Left kidney (tissue), 1 donor: ENCODE measurements at regions not wholly inside any gene's neighbourhood (a gene's known extent, or its start where the extent isn't known, plus 50 kb on each side); places are given as distances from the start of the nearest gene placed in this dataset.
A peak's percentile ranks its signal among the peaks of the same experiment; 100 is the strongest.

Experiments
- DNase-seq: peaks from one replicate; pipeline ENCODE4 v3.0.0-alpha.2; 2013

DNA sequence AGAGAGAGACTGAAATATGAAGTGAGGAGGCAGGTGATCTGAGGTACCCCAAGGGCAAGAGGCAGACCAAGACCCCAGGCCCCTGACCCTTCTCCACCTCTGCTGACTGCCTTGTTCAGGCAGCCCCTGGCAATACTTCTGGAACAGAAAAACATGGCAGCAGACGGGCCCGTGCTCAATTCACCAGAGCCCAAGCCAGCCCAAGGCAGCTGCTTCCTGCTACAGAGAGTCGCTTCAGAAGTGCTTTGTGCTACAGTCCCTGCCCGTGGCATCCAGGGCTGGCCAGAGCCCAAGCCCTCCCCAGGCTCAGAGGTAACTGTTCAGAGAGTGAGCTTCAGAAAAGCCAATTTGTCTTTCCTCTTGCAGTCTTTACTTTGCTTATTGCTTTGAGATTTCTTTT lies 151.4 kb upstream of the FSTL4 start:
- DNase-seq, result no peak

DNA sequence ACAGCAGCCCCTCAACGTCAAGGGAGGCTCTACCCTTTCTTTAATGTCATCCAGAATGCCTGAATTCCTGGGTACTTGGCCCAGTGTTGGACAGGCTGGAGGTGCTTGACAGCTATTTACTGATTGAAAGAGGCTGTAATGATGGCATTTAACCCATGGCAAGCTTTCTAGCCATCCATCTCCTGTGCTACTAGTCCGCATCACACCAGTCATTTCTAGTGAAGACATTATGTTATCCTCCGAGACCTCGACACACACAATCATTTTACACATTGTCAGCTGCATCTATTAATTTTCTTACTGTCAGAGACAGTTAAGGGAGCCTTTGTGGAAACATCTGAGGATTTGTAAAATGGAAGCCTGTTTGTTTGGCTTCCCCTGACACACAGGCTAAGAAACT lies 149.3 kb upstream of the FSTL4 start:
- no peak for DNase-seq

DNA sequence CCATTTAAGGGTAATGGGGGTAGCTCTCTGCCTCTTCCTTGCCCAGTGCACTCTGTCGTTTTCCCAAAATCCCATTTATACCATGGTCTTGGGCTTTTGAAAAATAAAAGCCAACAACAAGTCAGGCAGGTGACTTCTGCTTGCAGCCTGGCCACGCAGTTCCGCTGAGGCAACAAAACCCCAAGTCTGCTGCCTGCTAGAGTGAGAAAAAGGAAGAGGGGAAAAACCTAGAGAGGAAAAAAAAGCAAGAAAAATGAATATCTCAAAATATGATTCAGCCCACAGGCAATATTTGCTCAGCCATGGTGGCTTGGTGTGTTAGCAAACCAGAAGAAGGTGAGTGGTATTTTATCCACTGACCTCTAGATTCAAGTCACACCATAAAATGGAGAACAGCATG lies 148.2 kb upstream of the FSTL4 start:
- DNase-seq, result no peak

DNA sequence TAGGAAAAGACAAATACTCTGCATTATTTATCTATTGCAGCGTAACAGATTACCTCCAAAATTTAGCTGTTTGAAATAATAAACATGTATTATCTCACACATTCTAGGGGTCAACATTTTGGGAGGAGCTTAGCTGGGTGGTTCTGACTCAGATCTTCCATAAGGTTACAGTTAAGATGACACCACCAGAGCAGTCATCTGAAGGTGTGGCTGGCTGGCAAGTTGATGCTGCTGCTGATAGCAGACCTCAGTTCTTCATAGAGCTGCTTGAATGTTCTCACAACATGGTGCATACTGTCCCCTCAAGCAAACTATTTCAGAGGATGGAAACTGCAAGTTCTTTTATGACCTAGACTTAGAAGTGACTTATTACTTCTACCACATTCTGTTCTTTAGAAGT lies 146.3 kb upstream of the FSTL4 start:
- no peak for DNase-seq

DNA sequence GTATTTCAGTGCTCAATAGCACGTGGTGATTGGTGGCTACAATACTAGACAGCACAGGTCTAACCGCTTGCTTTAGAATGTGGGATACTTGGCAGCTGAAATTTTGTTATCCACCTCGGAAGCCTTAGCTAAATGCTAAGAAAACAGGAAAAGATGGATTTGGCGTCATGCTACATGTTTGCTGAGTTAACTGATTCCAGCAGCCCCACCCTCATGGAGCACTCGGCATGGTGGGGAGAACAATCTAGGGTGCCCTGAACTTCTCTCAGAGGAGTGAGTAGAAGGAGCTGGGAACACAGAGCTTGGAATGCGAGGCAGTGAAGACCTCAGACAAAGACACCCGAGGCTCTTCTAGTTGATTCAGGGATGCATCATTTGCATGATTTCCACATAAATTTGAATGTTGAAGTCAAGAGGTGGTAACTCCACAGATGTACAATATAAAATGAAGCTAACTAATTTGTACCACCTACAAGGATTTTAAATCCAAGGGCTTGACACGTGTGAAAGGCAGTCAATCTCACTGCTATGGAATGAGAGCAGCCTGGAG lies 145.1 kb upstream of the FSTL4 start:
- no peak for DNase-seq

DNA sequence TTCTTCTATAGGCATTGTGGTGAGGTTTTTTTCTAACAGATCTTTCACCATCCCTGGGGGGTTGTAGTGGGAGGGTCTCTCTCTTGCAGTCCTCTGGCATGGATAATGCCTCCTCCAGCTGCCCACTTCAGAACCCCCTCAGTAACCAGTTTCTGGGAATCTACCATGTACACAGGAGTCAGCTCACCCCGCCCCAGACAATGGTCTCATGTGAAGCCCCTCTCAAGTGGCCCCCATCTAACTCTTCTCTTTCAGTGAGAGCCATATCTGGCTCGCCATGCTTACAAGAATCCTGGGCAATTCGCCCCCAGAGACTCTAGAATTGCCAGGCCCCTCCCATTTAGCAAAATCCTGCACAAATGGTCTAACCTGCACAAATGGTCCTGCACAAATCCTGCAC lies 144.4 kb upstream of the FSTL4 start:
- no peak for DNase-seq

DNA sequence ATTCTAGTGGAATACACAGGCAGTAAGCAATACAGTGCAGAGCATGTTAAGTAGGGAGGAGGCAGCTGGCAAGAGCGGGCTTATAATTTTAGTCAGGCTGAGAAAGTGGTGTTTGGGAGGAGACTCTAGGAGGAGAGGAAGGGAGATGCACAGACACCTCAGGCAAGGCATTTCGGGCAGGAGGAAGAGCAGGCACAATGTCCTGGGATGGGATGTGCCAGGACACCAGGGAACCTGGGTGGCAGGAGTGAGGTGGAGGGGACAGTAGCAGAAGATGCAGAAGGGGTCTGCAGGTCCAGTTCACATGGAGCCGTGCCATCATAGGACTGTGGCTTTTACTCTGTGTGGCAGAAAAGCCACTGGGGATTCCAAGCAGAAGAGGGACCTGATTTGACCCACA lies 143.7 kb upstream of the FSTL4 start:
- no peak for DNase-seq

DNA sequence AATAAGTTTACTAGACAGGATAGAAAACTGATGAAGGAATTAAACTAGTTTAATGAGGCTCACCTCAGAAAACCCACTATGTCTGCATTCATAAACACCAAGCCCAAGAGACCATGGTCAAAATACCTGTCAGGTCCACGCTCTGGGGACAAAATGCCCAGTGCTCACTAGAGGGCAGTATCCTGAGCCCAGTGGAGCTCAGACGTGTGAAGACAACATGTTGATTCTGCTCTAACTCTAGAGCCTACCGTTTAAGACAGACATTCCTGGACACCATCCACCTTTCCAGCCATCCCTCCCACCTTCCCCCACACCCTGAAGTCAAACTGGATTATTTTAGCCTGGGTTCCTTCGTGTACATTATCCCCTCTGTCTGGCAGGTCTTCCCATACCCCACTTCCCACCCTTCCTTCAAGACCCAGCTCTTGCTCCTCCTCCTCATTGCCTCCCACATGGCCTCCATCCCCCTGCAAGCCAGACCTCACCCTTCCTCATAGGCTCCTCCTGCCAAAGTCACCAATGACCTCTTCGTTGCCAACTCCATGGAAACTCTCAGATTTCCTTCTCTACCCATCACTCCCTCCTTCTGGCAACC lies 142.3 kb upstream of the FSTL4 start:
- DNase-seq, result peak; percentile 24

DNA sequence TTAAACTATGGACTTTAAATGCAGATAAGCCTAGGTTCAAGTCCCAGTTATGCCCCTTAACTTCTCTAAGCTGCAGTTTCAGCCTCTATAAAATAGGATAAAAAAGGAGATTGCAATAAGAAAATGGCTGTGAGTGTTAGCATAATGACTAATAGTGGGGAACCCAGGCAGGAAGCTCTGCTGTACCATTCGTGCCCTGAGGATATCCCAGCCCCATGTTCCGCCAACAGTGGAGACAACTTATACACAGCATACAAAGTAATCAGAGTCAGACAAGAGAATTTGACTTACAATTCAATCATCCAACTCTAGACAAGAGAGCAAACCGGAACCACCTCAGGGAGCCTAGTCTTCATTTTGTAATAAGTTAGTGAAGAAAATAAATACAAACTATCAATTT lies 141.5 kb upstream of the FSTL4 start:
- DNase-seq, result no peak

DNA sequence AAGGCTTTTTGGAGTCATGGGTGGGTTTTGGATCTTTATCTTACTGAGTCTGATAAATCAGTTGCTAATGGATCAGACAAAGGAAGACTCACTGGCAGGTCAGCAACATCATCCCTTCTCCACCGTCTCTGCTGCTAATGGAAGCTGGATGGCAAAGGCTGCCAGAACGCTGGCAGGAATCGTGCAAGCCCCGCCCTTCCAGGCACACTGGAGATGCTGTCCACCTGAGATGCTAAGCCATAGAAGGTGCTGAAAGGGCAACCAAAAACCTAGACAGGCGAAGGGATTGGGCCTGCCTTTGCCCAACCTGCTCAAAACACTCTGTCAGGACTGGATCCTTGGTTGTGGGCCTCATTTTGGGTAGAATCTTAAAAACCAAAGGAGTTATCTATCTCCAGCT lies 139.5 kb upstream of the FSTL4 start:
- no peak for DNase-seq

DNA sequence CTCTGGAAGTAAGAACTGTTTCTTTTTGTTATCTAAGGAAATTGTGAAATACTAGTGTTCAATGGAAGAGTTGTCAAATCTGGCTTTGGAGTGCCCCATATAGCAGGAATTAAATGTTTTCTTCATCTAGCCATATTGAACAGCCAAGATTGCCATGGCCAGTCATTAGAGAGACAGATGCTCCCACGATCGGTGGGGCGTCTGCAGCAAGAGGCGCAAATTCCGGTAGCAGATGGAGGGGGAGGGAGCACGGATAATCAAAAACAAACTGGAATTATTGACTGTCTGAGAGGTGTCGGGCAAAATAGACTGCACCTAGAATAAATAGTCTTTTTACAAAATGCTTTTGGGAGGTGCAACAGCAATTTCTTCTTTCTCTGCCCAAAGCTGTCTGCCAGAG lies 139.1 kb upstream of the FSTL4 start:
- DNase-seq, result no peak

DNA sequence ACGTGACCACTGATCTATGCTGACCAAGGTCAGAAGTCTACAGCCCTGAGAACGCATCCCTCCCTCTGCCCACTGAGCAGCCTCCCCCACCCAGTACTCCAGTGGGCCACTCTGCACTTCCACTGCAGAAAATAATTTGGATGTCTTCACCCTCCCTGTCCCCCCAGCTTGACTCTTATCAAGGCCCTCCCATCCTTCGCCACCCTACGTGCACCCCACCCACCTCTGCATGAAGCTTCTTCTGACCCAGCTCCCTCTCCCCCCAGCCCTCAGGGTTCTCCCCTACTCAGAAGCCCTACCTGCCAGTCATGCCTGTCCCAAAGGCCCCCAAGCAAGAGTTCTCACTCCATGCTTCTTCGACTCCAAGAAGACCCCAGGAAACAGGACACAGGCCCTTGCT lies 138.5 kb upstream of the FSTL4 start:
- DNase-seq, result no peak

DNA sequence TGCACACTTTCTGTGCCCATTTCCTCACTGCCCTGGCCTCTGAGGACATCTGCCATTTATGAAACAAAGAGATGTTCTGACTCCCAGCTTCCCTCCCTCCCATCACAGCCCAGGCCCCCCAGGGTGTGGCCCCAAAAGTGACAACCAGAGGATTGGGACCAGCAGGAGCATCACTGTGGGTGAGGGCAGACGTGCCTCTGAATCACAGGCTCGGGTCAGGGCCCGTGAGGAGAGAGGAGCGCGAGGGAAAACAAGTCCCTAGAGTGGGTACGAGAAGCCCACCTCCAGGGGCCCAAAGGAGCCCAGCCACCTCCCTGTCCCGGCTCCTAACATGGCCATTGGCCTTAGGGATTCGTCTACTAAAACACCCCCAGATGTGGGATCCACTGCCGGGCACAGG lies 138.0 kb upstream of the FSTL4 start:
- no peak for DNase-seq

DNA sequence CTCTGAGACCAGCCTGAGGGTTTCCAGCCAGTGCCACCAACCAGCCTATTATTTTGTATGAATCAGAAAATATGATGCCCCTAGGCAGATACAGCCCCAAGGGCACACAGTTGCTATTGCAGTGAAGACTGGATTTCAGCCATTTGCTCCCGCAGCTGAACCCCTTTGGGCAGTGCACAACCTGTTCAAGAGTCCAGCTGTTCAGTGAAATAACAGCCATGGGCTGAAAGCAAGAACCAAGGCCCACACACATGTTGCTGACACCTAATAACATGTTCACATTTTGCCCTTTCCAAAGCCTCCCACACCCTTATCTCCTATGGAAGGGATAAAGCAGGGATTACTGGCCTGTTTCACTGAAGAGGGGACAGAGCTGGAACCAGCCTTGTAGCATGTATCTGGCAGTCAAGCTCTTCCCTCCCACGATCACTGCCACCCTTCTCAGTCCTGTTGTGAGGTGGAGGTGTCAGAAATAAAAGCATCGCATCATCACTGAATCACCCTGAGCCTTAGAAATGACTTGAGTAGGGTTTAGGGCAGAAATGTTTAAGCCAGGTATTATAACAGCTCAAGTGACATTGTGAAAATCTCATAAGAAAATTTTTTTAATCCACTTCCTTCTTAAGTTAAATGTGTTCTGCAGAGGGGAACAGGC lies 137.1 kb upstream of the FSTL4 start:
- no peak for DNase-seq

DNA sequence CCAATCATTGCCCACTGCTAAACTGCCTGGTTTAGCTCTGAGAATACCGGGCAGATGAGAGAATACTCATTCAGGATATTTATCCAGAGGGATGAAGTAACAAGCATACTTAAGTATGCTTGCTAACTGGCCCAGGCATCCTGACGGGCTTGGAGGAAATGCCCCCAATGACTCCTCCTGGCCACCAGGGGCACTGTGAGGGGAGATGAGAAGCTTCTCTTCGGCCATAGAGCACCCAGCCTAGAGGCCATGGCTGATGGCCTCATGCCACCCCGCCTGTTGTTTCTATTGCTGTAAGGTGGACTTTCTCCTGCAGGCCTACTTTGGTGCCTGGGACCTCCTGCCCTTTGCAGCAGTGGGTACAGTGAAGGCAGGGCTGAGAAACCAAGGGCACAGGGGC lies 134.5 kb upstream of the FSTL4 start:
- DNase-seq, result no peak

DNA sequence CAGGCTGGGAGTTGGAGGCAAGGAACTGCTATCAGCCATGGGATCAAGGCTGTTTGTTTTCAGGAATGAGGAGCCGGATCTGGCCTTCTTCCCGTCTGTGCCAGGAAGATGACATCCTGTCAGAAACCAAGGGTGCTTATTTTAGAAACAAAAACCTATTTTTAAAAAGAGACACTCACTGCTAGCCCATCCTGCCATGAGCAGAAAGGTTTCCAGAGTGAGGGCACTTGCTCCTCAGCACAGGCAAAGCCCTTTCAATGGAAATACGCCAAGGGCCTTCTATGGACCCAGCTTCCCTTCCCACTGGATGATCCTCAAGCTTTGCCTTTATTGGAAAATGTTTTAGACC lies 132.6 kb upstream of the FSTL4 start:
- DNase-seq, result no peak

DNA sequence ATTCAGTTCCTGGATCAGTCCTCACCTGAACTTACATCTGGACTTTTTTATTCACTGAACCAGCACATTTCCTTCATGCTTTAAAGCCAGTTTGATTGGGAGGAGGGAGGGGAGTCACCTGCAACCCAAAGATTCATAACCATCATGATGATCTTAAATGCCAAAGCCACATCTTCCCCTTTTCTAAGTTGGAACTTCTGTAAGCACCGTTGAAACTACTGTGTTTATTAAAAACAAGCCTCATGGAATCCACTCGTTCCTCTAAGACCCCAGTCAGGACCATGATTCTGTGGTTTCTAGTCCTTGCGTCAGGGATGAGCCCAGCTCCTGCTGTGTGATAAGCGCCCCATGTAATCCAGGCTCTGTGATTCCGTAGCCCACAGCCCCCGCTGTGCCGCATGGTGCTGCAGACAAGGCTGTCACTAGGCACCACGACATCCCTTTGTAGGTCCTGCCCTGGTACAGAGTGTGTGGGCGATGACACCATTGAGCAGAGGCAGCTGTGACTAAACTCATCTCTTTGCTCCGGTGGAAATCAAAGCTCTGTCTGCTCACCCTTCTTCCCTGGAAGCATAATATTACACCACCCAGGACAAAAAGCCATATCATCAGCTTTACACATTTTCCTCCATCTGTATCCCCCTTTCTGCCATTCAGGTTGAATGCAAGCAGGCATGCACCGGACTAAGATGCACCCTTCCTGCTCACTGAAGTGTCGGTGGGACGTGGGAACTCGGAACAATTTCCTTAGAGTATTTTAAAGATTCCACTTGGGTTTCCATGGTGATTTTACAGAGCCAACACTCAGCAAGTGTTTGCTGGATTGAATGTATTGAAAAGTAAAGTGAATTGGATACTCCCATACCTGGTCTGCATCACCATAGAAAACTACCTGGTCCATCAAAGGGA lies 132.0 kb upstream of the FSTL4 start:
- no peak for DNase-seq

DNA sequence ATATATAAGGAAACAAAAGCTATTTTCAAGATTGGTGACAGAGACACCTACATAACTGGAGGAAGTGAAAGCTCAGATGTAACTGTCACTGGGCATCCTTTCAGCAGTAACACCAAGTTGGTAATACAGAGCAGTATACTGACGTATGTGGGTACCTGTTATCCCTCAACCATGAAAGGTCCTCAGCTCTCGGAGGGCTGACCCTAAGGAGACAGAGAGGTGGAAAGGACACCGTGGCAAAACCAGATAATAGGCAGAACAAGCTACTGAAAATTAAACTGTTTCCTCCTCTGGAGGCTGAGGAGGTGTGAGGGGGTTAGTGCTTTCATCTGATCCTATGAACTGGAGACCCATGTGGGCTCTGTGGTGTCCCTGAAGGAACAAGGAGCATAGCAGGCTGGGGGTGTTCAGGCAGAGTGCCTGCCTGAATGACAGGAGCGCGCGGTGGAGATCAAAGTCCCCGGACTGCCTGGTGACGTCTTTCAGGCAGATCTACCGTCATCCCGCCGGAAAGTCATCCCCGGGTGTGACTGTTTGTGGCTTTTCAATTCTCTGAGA lies 130.2 kb upstream of the FSTL4 start:
- no peak for DNase-seq

DNA sequence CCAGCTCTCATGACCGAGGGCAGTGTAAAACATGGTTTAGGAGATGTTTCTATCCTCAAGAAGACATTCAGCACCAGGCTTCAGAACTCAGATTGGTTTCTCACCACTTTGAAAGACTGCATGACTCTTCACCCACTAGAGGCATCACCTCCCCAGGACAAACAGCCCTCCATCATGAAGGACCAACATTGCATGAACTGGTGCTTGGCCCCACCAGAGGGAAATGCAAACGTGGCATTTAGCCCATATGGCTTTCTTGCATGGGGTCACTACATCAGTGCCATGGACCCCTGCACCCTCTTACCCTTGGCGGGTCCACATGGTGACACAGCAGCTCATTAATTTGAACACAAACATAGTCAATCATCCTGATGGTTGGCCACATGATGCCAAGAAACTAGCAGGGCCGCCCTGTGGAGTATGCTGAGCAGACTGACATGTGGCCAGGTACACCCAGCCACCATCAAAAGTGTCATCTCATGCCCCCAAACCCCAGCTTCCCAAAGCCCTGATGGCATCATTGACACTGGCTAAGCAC lies 129.5 kb upstream of the FSTL4 start:
- no peak for DNase-seq

DNA sequence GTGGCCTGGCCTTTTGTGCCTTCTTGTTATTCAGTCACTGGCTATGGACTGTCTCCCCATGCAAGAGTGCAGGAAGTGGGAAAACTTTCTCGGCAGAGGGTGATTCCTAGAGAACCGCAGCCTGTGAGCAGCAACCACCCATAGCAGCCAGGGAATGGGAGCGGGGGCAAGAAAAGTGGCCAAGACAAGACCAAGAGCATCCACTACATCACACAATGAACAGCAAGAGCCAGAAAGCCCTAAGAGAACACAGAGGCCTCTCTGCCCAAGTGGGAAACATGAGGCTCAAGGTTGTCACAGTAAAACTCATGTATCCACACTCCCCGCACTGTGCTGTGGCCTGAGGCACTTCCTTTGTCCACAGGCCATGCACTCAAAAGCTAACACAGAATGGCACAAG lies 129.1 kb upstream of the FSTL4 start:
- DNase-seq, result no peak

DNA sequence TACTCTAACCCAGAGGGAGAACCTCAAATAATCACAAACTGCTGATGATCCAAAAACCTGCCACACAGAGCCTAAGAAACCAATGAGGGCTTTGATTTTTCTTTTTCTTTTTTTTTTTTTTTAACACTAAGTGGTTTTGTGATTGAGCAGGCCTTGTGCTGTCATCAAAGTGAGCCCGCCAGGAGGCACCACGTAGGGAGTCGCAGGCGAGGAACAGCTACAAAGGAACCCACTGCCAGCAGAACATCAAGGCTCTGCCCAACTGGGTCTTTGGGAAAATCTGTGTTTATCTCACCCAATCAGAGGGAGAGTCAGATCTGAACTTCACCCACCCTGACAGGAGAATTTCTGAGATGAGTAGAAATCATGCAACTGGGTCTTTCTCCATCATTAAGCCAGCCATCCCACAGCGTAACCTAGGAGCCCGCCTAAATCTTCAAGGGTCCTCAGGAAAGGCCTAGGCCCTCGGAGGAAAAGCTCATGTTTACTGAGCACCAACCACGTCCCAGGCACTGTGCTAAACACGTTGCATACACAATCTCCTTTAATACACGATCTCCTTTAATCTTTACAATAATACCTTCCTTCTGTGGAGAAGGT lies 126.9 kb upstream of the FSTL4 start:
- DNase-seq, result no peak

DNA sequence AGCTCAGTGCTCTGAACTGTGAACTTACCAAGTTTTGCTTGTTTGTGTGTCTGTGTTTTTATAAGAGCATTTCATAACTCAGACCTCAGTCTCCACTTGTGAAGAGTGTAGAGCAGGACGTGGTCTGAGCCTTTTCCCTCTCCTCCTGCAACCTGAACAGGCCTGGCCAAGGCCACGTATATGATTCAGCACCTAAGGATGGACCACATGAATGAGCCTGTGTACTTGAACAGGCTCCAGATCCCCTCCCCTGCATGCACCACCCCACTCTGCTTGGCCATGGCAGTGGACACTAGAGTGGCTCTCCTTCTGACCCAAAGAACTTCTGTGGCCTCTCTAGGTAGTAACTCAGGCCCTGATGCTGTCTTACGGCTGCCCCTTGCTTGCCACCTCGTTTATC lies 125.9 kb upstream of the FSTL4 start:
- DNase-seq, result no peak
